SU-DHL-6 (cell line): ENCODE measurements at regions not wholly inside any gene's neighbourhood (a gene's known extent, or its start where the extent isn't known, plus 50 kb on each side); places are given as distances from the start of the nearest gene placed in this dataset.

Source experiments
- CTCF ChIP-seq: fragments of 200-600 bp; sonication (generic); IDR thresholded peaks from one replicate; pipeline ENCODE4 v1.5.1; 2017; ENCODE audit warnings: antibody characterized with exemption, mild to moderate bottlenecking, low read length, moderate library complexity; ENCODE audit not compliant: insufficient read depth, poor library complexity, severe bottlenecking
- EZH2phosphoT487 ChIP-seq: fragments of 200-600 bp; sonication (generic), shearing (Covaris generic); conservative IDR thresholded peaks from 2 replicates; pipeline ENCODE4 v1.6.1; 2018; ENCODE audit warnings: mild to moderate bottlenecking, antibody characterized with exemption, low read length, moderate library complexity, mixed read lengths

- TF ChIP-seq CTCF = no peak
- no peak for TF ChIP-seq EZH2phosphoT487
These were observed 184.5 kb upstream of the KRR1 start for GRCh38 chr12:75695926-75696325.
